ENCODE measurements at regions not wholly inside any gene's neighbourhood (a gene's known extent, or its start where the extent isn't known, plus 50 kb on each side); places are given as distances from the start of the nearest gene placed in this dataset.

DNA sequence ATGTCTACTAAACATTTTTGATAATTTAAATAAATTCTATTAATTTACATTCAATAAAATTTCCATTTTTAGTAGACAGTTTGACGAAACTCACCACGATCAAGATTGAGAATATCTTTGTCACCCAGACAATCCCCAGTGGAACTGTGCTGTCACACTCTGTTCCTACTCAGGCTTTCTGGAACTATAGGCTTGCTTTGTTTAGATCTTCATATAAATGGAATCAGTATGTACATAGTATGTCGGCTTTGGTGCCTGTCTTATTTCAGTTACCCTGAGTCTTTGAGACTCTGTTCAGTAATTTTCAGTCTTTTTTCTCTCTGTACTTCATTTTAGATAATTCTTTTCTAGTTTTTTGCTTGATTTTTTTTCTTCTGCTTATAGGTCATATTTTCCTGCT, 163.5 kb upstream of the EMCN start:
- POLR2A ChIA-PET = no interaction called here
- no peaks in the 10 kb centered on the region for H3K9me3 ChIP-seq (ENCODE audit: control insufficient read depth in 1 of 2, insufficient read depth in 1 of 2, low read depth in 1 of 2, low read length in 2 of 2)
- H3K27ac ChIP-seq (ENCODE audit: low read depth, low read length) = no peak overlapping the region
- RAD21 ChIA-PET (ENCODE audit: low non-redundant PET in 1 of 2, low total read pairs in 2 of 2, uncharacterized antibody in 2 of 2, unreplicated experiment in 2 of 2) = no interaction called here
- TF ChIP-seq ZBTB33 (IDR thresholded peaks at IDR 0.05; ENCODE audit: extremely low read depth, insufficient replicate concordance, low read length) (no peak), FOSL1 (IDR thresholded peaks at IDR 0.05; ENCODE audit: low read depth) (no peak), RAD21 (IDR thresholded peaks at IDR 0.05; ENCODE audit: low read depth) (no peak), ZFX (IDR thresholded peaks at IDR 0.05) (no peak), SRF (IDR thresholded peaks at IDR 0.05; ENCODE audit: low read depth) (no peak), CTCF (IDR thresholded peaks at IDR 0.05 in 2 of 3, conservative IDR thresholded peaks at IDR 0.05 in 1 of 3; ENCODE audit: borderline replicate concordance in 1 of 3, insufficient read depth in 1 of 3, low read depth in 2 of 3, low read length in 2 of 3) (no peak), EGR1 (IDR thresholded peaks at IDR 0.05; ENCODE audit: low read depth) (no peak), ELF1 (IDR thresholded peaks at IDR 0.05; ENCODE audit: borderline replicate concordance, low read depth) (no peak), CBX3 (IDR thresholded peaks at IDR 0.05; ENCODE audit: low read depth) (no peak), POLR2A (IDR thresholded peaks at IDR 0.05; ENCODE audit: borderline replicate concordance, extremely low read depth, insufficient read depth, insufficient read length) (no peak), ZNF274 (IDR thresholded peaks at IDR 0.05; ENCODE audit: low read depth, low read length) (no peak), EZH2 (IDR thresholded peaks at IDR 0.05) (no peak), SIN3A (IDR thresholded peaks at IDR 0.05; ENCODE audit: low read depth) (no peak), CEBPB (IDR thresholded peaks at IDR 0.05; ENCODE audit: low read depth) (no peak), JUND (IDR thresholded peaks at IDR 0.05) (no peak), REST (IDR thresholded peaks at IDR 0.05; ENCODE audit: low read depth) (no peak)
- intact Hi-C loops (cut with micrococcal nuclease) = no loop called here
- H3K9ac ChIP-seq (ENCODE audit: low read length) = no peak overlapping the region
- peak overlapping the region; percentile 15 for H2AFZ ChIP-seq (ENCODE audit: low read depth, low read length, poor library complexity, severe bottlenecking)
- DNase-seq (ENCODE audit: low read depth, low spot score) = no peak
- no peaks in the 10 kb centered on the region for H3K36me3 ChIP-seq (ENCODE audit: control insufficient read depth in 1 of 2, insufficient read depth in 2 of 2, low read length in 2 of 2)
- no peaks in the 10 kb centered on the region for H3K27me3 ChIP-seq (ENCODE audit: insufficient read depth, low read length)
- no peak overlapping the region for H3K4me3 ChIP-seq (replicated peaks in 1 of 2; ENCODE audit: low read depth in 1 of 2, low read length in 2 of 2)
- no peaks in the 10 kb centered on the region for H3K79me2 ChIP-seq (ENCODE audit: insufficient read depth, low read length)
- no TSS peak for BruUV-seq (replicated peaks)
- H3K9me2 ChIP-seq (ENCODE audit: insufficient read depth) = no peaks in the 10 kb centered on the region
- H3K4me1 ChIP-seq (ENCODE audit: control insufficient read depth in 1 of 2, insufficient read depth in 2 of 2, low read length in 2 of 2) = no peaks in the 10 kb centered on the region
- CTCF ChIA-PET = no interaction called here
- no peaks in the 10 kb centered on the region for H4K20me1 ChIP-seq (ENCODE audit: insufficient read depth)
- H3K4me2 ChIP-seq (ENCODE audit: low read length) = no peak overlapping the region
- ATAC-seq = no peak
